ENCODE measurements at regions not wholly inside any gene's neighbourhood (a gene's known extent, or its start where the extent isn't known, plus 50 kb on each side); places are given as distances from the start of the nearest gene placed in this dataset.

GRCh38 chr9:26311463-26311995 is 581.1 kb downstream of the CAAP1 start:
- ATAC-seq: no peak
- TF ChIP-seq, protein P1, sequence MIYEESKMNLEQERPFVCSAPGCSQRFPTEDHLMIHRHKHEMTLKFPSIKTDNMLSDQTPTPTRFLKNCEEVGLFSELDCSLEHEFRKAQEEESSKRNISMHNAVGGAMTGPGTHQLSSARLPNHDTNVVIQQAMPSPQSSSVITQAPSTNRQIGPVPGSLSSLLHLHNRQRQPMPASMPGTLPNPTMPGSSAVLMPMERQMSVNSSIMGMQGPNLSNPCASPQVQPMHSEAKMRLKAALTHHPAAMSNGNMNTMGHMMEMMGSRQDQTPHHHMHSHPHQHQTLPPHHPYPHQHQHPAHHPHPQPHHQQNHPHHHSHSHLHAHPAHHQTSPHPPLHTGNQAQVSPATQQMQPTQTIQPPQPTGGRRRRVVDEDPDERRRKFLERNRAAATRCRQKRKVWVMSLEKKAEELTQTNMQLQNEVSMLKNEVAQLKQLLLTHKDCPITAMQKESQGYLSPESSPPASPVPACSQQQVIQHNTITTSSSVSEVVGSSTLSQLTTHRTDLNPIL (CRISPR knock-in tag; IDR thresholded peaks at IDR 0.05; ENCODE audit: low read depth): no peak
- TF ChIP-seq PPARA (CRISPR knock-in tag; IDR thresholded peaks at IDR 0.05; ENCODE audit: borderline replicate concordance): no peak

DNA sequence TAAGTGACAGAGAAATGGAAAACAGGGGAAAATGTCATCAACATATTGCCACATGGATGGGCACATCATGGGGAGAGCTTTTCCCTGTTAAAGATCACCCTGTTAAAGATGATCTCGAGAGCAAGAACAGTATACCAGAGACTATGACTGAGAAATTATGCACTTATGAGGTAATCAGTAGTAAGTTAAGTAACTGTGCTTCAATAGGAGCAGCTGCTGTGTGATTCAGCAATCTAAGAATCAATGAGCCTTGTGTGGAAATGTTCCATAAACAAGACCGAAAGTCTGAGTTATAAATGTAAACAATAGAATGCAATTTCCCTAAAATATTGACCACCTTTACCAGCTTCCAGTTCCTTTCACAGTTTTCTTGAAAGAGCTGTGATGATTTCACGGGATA is 582.3 kb downstream of the CAAP1 start:
- no peak for ATAC-seq

GRCh38 chr9:26308328-26308727 is 584.3 kb downstream of the CAAP1 start:
- no peak for ATAC-seq
- TF ChIP-seq ZNF8 (CRISPR knock-in tag; IDR thresholded peaks at IDR 0.05) (no peak), ZFP30 (CRISPR knock-in tag; IDR thresholded peaks at IDR 0.05) (no peak), OSR1 (CRISPR knock-in tag; IDR thresholded peaks at IDR 0.05) (no peak), CSRNP3 (CRISPR knock-in tag; IDR thresholded peaks at IDR 0.05) (no peak), ZNF565 (CRISPR knock-in tag; conservative IDR thresholded peaks at IDR 0.05; ENCODE audit: low read depth) (no peak), CSDC2 (CRISPR knock-in tag; IDR thresholded peaks at IDR 0.05) (no peak), ESRRG (CRISPR knock-in tag; IDR thresholded peaks at IDR 0.05) (no peak), GLIS3 (CRISPR knock-in tag; IDR thresholded peaks at IDR 0.05) (no peak), RARB (CRISPR knock-in tag; IDR thresholded peaks at IDR 0.05) (no peak), ZNF70 (CRISPR knock-in tag; IDR thresholded peaks at IDR 0.05) (no peak), TOX (CRISPR knock-in tag; IDR thresholded peaks at IDR 0.05; ENCODE audit: borderline replicate concordance) (no peak)
- TF ChIP-seq, protein P2, sequence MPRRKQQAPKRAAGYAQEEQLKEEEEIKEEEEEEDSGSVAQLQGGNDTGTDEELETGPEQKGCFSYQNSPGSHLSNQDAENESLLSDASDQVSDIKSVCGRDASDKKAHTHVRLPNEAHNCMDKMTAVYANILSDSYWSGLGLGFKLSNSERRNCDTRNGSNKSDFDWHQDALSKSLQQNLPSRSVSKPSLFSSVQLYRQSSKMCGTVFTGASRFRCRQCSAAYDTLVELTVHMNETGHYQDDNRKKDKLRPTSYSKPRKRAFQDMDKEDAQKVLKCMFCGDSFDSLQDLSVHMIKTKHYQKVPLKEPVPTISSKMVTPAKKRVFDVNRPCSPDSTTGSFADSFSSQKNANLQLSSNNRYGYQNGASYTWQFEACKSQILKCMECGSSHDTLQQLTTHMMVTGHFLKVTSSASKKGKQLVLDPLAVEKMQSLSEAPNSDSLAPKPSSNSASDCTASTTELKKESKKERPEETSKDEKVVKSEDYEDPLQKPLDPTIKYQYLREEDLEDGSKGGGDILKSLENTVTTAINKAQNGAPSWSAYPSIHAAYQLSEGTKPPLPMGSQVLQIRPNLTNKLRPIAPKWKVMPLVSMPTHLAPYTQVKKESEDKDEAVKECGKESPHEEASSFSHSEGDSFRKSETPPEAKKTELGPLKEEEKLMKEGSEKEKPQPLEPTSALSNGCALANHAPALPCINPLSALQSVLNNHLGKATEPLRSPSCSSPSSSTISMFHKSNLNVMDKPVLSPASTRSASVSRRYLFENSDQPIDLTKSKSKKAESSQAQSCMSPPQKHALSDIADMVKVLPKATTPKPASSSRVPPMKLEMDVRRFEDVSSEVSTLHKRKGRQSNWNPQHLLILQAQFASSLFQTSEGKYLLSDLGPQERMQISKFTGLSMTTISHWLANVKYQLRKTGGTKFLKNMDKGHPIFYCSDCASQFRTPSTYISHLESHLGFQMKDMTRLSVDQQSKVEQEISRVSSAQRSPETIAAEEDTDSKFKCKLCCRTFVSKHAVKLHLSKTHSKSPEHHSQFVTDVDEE (CRISPR knock-in tag; IDR thresholded peaks at IDR 0.05): no peak
- TF ChIP-seq, protein P3, sequence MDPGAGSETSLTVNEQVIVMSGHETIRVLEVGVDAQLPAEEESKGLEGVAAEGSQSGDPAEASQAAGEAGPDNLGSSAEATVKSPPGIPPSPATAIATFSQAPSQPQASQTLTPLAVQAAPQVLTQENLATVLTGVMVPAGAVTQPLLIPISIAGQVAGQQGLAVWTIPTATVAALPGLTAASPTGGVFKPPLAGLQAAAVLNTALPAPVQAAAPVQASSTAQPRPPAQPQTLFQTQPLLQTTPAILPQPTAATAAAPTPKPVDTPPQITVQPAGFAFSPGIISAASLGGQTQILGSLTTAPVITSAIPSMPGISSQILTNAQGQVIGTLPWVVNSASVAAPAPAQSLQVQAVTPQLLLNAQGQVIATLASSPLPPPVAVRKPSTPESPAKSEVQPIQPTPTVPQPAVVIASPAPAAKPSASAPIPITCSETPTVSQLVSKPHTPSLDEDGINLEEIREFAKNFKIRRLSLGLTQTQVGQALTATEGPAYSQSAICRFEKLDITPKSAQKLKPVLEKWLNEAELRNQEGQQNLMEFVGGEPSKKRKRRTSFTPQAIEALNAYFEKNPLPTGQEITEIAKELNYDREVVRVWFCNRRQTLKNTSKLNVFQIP (CRISPR knock-in tag; IDR thresholded peaks at IDR 0.05; ENCODE audit: borderline replicate concordance, low read depth): no peak

More for the DNA sequence above, 582.3 kb downstream of the CAAP1 start:
- TF ChIP-seq, protein P2 (CRISPR knock-in tag; IDR thresholded peaks at IDR 0.05): no peak
- no peak for TF ChIP-seq ZFP3 (CRISPR knock-in tag; IDR thresholded peaks at IDR 0.05)

GRCh38 chr9:26301659-26302058 is 590.9 kb downstream of the CAAP1 start:
- ATAC-seq: no peak
- no peak for TF ChIP-seq RARB (CRISPR knock-in tag; IDR thresholded peaks at IDR 0.05)
- no peak for TF ChIP-seq ZNF8 (CRISPR knock-in tag; IDR thresholded peaks at IDR 0.05)
- no peak for TF ChIP-seq ZNF565 (CRISPR knock-in tag; conservative IDR thresholded peaks at IDR 0.05; ENCODE audit: low read depth)
- TF ChIP-seq CSRNP3 (CRISPR knock-in tag; IDR thresholded peaks at IDR 0.05): no peak
- TF ChIP-seq ZC3H10 (CRISPR knock-in tag; IDR thresholded peaks at IDR 0.05): no peak

Data from SK-N-SH treated with all-trans-retinoic acid at 6 μM for 48 hours (cell line).